GM12891 (cell line): ENCODE measurements at regions not wholly inside any gene's neighbourhood (a gene's known extent, or its start where the extent isn't known, plus 50 kb on each side); places are given as distances from the start of the nearest gene placed in this dataset.

Experiments
- POLR2A ChIP-seq: IDR thresholded peaks from 2 replicates; pipeline ENCODE4 v1.6.1; 2011; ENCODE audit warnings: low read depth, low read length, control low read depth
- POLR2AphosphoS5 ChIP-seq: IDR thresholded peaks from 2 replicates; pipeline ENCODE4 v1.6.1; 2011; ENCODE audit warnings: low read depth, low read length, control low read depth
- POU2F2 ChIP-seq: IDR thresholded peaks from 2 replicates; pipeline ENCODE4 v1.6.1; 2011; ENCODE audit warnings: low read depth, mild to moderate bottlenecking, control low read depth, low read length, moderate library complexity
- SPI1 ChIP-seq: IDR thresholded peaks from 2 replicates; pipeline ENCODE4 v1.6.1; 2011; ENCODE audit warnings: low read depth, low read length, control low read depth
- TAF1 ChIP-seq: IDR thresholded peaks from 2 replicates; pipeline ENCODE4 v1.6.1; 2011; ENCODE audit warnings: low read depth, low read length, control low read depth

DNA sequence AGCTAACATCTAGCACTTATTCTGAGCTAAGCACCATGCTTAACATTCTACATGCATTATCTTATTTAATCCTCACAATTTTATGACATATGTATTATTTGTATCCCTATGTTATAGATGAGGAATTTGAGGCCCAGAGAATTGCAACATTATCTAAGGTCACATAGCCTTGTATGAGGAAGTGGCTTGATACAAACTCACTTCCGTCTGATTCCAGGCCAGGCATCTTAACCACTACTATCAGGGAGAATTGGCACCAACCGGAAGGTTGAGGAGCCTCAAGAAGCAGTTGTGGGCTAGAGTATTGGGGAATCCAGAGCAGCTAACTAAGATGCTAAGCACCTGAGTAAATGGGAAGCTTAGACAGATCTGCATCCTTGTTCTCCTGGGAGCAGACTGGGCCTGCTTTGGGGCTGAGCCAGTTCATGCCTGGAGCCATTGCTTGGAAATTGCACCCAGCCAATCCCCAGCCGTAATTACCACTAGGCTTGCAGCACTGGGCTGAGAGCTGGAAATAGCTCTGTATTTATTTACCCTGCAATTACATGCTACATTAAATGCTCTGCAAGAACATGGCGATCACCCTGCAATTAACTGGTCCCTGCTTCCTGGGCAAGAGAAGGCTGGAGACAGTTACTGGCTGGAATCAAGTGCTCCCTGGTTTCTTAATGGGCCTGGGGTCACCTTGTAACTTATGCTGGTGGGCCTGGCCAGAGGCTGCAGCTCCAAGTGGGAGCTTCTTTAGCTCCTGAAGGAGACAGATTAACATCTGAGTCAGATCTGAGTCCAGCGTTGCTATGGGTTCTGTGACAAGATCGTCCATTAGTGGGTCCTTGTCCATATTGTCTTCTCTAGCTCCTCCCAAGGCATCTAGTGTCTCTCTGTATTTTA is 273.1 kb upstream of the CCL2 start:
- no peak for TF ChIP-seq POLR2A
- no peak for TF ChIP-seq POLR2AphosphoS5
- no peak for TF ChIP-seq SPI1
- no peak for TF ChIP-seq TAF1
- no peak for TF ChIP-seq POU2F2
